ENCODE measurements at regions not wholly inside any gene's neighbourhood (a gene's known extent, or its start where the extent isn't known, plus 50 kb on each side); places are given as distances from the start of the nearest gene placed in this dataset.

DNA sequence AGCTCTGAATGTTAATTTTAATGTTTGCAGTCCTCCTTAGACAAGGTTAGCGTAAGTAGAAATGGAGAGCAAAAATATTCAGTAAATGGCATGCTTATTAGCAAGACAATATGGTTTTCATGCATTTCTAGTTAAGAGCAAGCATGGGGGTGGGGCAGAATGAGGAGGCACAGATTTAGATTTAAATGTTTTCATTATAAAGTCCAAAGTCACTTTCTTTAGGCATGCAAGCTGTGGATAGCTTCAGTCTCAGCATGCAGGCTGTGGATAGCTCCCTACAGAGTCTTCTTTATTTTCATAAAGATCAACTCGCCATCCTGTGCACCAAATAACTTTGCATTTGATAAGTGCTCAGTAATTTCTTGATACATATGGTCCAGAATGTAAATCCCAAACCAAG is 1294.5 kb upstream of the ADGRL2 start:
- Histone ChIP-seq H3K9me3 (ENCODE audit: control insufficient read depth, low read length) (no peaks in the 10 kb centered on the region), H3K36me3 (ENCODE audit: control insufficient read depth, insufficient read depth, low read length) (no peaks in the 10 kb centered on the region), H3K4me3 (ENCODE audit: low read length) (no peak overlapping the region), H3K9ac (ENCODE audit: extremely low read depth, low read length, poor library complexity, severe bottlenecking) (no peak overlapping the region), H3K27me3 (ENCODE audit: control insufficient read depth, insufficient read depth, low read length, poor library complexity, severe bottlenecking) (no peaks in the 10 kb centered on the region), H3K4me1 (ENCODE audit: control insufficient read depth, insufficient read depth, low read length) (no peaks in the 10 kb centered on the region), H3K27ac (ENCODE audit: low read depth, low read length) (no peak overlapping the region)
- no peak overlapping the region for H3K27ac Mint-ChIP-seq
- H3K36me3 Mint-ChIP-seq (ENCODE audit: low read depth), result no peaks in the 10 kb centered on the region
- no peak for DNase-seq
- no peaks in the 10 kb centered on the region for H3K4me1 Mint-ChIP-seq
- H3K27me3 Mint-ChIP-seq (ENCODE audit: insufficient read depth), result no peaks in the 10 kb centered on the region
- 86 to 100% methylated on average over 1 to 2 of the region's 2 CpGs for WGBS, 2 experiments (ENCODE audit: insufficient coverage in 1 of 2, insufficient read length in 1 of 2)
- H3K9me3 Mint-ChIP-seq, result peaks cover 10% of the 10 kb centered on the region
- TF ChIP-seq, protein P1, sequence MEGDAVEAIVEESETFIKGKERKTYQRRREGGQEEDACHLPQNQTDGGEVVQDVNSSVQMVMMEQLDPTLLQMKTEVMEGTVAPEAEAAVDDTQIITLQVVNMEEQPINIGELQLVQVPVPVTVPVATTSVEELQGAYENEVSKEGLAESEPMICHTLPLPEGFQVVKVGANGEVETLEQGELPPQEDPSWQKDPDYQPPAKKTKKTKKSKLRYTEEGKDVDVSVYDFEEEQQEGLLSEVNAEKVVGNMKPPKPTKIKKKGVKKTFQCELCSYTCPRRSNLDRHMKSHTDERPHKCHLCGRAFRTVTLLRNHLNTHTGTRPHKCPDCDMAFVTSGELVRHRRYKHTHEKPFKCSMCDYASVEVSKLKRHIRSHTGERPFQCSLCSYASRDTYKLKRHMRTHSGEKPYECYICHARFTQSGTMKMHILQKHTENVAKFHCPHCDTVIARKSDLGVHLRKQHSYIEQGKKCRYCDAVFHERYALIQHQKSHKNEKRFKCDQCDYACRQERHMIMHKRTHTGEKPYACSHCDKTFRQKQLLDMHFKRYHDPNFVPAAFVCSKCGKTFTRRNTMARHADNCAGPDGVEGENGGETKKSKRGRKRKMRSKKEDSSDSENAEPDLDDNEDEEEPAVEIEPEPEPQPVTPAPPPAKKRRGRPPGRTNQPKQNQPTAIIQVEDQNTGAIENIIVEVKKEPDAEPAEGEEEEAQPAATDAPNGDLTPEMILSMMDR (conservative IDR thresholded peaks at IDR 0.05), result no peak
- H3K4me3 Mint-ChIP-seq, result no peak overlapping the region

DNA sequence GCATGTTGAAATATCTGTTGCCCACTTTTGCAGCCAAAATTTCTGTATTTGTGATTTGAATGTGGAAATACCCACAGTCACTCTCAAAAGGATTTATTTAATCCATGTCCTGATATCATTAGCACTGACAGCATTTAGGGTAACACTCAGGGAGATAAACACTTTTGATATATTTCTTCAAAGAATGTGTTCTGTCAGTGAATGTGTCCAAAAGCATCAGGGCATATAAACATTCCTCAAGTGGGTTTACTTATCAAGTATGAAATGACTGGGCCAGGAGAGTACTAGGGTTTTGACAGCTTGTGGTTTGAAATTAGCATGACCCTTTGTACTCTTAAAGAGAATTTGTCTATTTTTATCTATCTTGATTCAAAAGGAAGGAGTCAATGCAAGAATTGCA is 1302.1 kb upstream of the ADGRL2 start:
- H3K9me3 Mint-ChIP-seq, result peaks cover 10% of the 10 kb centered on the region
- TF ChIP-seq, protein P1 (conservative IDR thresholded peaks at IDR 0.05), result no peak
- Histone ChIP-seq H3K27me3 (ENCODE audit: control insufficient read depth, insufficient read depth, low read length, poor library complexity, severe bottlenecking) (no peaks in the 10 kb centered on the region), H3K36me3 (ENCODE audit: control insufficient read depth, insufficient read depth, low read length) (no peaks in the 10 kb centered on the region), H3K4me1 (ENCODE audit: control insufficient read depth, insufficient read depth, low read length) (no peaks in the 10 kb centered on the region), H3K9ac (ENCODE audit: extremely low read depth, low read length, poor library complexity, severe bottlenecking) (no peak overlapping the region), H3K27ac (ENCODE audit: low read depth, low read length) (no peak overlapping the region), H3K4me3 (ENCODE audit: low read length) (no peak overlapping the region), H3K9me3 (ENCODE audit: control insufficient read depth, low read length) (no peaks in the 10 kb centered on the region)
- H3K27me3 Mint-ChIP-seq (ENCODE audit: insufficient read depth), result no peaks in the 10 kb centered on the region
- H3K27ac Mint-ChIP-seq, result no peak overlapping the region
- H3K36me3 Mint-ChIP-seq (ENCODE audit: low read depth), result no peaks in the 10 kb centered on the region
- DNase-seq, result no peak
- H3K4me1 Mint-ChIP-seq, result peaks cover 4% of the 10 kb centered on the region
- no peak overlapping the region for H3K4me3 Mint-ChIP-seq

DNA sequence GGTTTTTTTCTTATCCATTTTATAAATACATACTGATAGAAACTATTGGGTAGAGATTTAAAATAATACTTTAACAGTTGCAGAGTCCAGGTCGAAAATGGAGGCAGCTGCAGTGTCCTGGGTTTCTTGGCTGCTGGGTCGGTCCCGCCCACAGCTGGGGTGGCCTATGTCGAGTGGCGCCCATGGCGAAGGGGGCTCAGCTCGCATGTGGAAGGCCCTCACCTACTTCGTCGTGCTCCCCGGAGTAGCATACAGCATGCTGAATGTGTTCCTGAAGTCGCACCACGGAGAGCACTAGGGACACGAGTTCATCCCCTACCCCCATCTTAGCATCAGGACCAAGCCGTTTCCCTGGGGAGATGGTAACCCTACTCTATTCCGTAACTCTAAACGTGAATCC is 1304.9 kb upstream of the ADGRL2 start:
- Histone ChIP-seq H3K27me3 (ENCODE audit: control insufficient read depth, insufficient read depth, low read length, poor library complexity, severe bottlenecking) (no peaks in the 10 kb centered on the region), H3K4me1 (ENCODE audit: control insufficient read depth, insufficient read depth, low read length) (no peaks in the 10 kb centered on the region), H3K9ac (ENCODE audit: extremely low read depth, low read length, poor library complexity, severe bottlenecking) (no peak overlapping the region), H3K27ac (ENCODE audit: low read depth, low read length) (no peak overlapping the region), H3K36me3 (ENCODE audit: control insufficient read depth, insufficient read depth, low read length) (no peaks in the 10 kb centered on the region), H3K9me3 (ENCODE audit: control insufficient read depth, low read length) (peaks cover 4% of the 10 kb centered on the region), H3K4me3 (ENCODE audit: low read length) (no peak overlapping the region)
- Mint-ChIP-seq H3K27me3 (ENCODE audit: insufficient read depth) (no peaks in the 10 kb centered on the region), H3K27ac (no peak overlapping the region), H3K4me1 (peaks cover 4% of the 10 kb centered on the region), H3K9me3 (peaks cover 2% of the 10 kb centered on the region), H3K36me3 (ENCODE audit: low read depth) (no peaks in the 10 kb centered on the region), H3K4me3 (no peak overlapping the region)
- TF ChIP-seq, protein P1 (conservative IDR thresholded peaks at IDR 0.05), result no peak
- no peak for DNase-seq
- WGBS, 2 experiments (ENCODE audit: insufficient coverage in 1 of 2, insufficient read length in 1 of 2), result 94 to 95% methylated on average over 13 to 16 of the region's 16 CpGs

Measured in endodermal cell (in vitro differentiated cells).